Activated CD4-positive, alpha-beta T cell treated with anti-CD3 and anti-CD28 coated beads, Interleukin-2, amount 10 ng/mL, durations not matched to agents 7 days and 5 days (primary cell): ENCODE measurements at regions not wholly inside any gene's neighbourhood (a gene's known extent, or its start where the extent isn't known, plus 50 kb on each side); places are given as distances from the start of the nearest gene placed in this dataset.

Experiments
- CTCF ChIA-PET: fragments of 350-600 bp; sonication (Branson Sonifier 250); formaldehyde crosslinking; loops from one replicate; lab custom pipeline; 2021; ENCODE audit warnings: antibody characterized with exemption; lab: Charles Lee
- POLR2A ChIA-PET: fragments of 350-600 bp; sonication (Branson Sonifier 250); formaldehyde crosslinking; loops from one replicate; lab custom pipeline; 2021; ENCODE audit warnings: antibody characterized with exemption; lab: Charles Lee
- DNase-seq: peaks from one replicate; pipeline ENCODE4 v3.0.0-alpha.2; 2020
- H3K27ac Mint-ChIP-seq: one replicate; pipeline ENCODE4 v1.8.0; 2021; ENCODE audit warnings: mild to moderate bottlenecking, moderate library complexity, mixed read lengths
- H3K27me3 Mint-ChIP-seq: one replicate; pipeline ENCODE4 v1.8.0; 2021; ENCODE audit warnings: mixed read lengths
- H3K36me3 Mint-ChIP-seq: one replicate; pipeline ENCODE4 v1.8.0; 2021; ENCODE audit warnings: low read depth, mixed read lengths
- H3K4me1 Mint-ChIP-seq: one replicate; pipeline ENCODE4 v1.8.0; 2021; ENCODE audit warnings: mixed read lengths
- H3K4me3 Mint-ChIP-seq: one replicate; pipeline ENCODE4 v1.8.0; 2021; ENCODE audit warnings: mild to moderate bottlenecking, moderate library complexity, mixed read lengths
- H3K9me3 Mint-ChIP-seq: one replicate; pipeline ENCODE4 v1.8.0; 2021; ENCODE audit warnings: mixed read lengths

DNA sequence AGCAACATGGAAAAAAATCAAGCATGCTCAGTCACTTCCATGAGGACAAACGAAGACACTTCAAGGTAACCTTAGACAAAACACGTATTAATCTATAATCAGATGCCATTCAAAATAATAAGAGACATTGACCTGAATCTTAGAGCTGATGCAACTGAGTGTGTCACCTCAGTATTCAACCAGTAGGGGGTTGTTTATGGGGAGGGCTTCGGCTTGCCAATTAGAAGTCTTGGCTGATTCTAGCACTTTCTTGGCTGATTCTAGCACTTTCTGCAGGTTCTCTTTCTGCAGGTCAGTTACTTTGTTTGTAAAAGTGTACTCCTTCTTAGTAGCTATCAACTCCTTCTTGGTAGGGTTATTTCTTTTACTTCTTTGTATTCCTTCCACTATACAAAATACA is 317.6 kb downstream of the ENC1 start:
- Mint-ChIP-seq H3K27me3 (peaks cover 13% of the 10 kb centered on the region), H3K9me3 (no peaks in the 10 kb centered on the region), H3K4me3 (no peak overlapping the region), H3K4me1 (peaks cover 13% of the 10 kb centered on the region), H3K36me3 (no peaks in the 10 kb centered on the region), H3K27ac (no peak overlapping the region)
- no peak for DNase-seq
- ChIA-PET POLR2A (no interaction called here), CTCF (interaction anchor here (0.6 to 1.6 kb wide), 2 partner anchors 13 to 153 kb away, joined by 3 read pairs; no protein-coding TSS in a partner anchor)

DNA sequence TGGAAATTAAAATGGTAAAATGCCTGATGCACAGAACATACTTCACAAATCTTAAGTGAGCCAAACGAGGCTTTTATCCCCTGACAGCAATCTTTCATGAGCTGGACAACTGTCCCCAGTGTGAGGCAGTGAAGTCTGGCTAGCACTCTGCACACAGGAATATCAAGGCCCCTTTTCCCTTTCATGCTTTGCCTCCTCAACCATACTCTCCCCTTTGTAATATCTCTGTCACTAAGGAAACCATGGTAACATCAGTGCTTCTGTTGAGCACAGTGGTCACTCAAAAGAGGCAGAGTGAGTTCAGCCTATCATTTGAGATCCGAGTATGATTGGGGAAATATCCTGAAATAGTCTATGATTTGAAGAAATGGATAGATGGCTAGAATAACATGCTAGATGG is 318.3 kb downstream of the ENC1 start:
- peaks cover 13% of the 10 kb centered on the region for H3K27me3 Mint-ChIP-seq
- H3K27ac Mint-ChIP-seq: no peak overlapping the region
- POLR2A ChIA-PET: no interaction called here
- CTCF ChIA-PET: no interaction called here
- no peaks in the 10 kb centered on the region for H3K36me3 Mint-ChIP-seq
- H3K9me3 Mint-ChIP-seq: no peaks in the 10 kb centered on the region
- no peak for DNase-seq
- no peak overlapping the region for H3K4me3 Mint-ChIP-seq
- peaks cover 12% of the 10 kb centered on the region for H3K4me1 Mint-ChIP-seq

DNA sequence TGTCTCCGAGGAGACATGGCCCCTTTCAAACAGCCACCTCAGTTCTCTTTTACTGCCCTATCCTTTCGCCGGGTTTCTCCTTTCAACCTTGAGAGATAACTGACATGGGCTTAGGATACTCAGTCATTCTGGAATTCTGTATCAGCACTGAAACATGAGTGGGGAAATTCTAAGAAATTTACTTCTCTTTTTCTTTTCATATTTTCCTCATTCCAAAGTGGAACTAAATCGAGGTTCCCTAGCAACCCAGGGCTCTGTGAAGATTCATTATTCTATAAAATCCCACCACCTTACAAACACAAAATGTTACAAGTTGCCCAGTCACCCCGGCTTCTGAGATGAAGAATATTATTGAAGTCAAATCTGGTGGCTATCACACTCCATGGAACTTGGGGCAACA is 319.2 kb downstream of the ENC1 start:
- H3K9me3 Mint-ChIP-seq: no peaks in the 10 kb centered on the region
- peaks cover 4% of the 10 kb centered on the region for H3K4me1 Mint-ChIP-seq
- ChIA-PET CTCF (no interaction called here), POLR2A (no interaction called here)
- DNase-seq: no peak
- H3K4me3 Mint-ChIP-seq: no peak overlapping the region
- H3K27me3 Mint-ChIP-seq: peaks cover 13% of the 10 kb centered on the region
- H3K27ac Mint-ChIP-seq: no peak overlapping the region
- H3K36me3 Mint-ChIP-seq: no peaks in the 10 kb centered on the region

DNA sequence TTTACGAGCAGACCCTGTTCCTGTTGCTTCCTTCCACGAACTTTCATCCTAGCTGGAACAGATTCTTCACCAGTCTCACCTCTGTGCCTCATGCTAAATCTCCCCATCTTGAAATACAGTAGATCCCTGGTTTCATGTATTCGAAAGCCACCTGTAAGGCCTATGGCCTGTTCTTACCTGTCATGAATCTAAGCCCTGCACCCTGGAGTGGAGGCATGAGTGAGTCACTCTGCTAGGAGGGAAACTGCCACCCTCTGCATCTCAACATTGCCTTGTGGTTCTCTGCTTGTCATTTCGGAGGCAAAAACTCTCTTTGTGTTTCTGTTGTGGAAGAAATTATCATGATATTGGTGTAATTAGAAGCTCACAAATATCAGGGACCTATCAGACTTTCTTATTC is 320.0 kb downstream of the ENC1 start:
- Mint-ChIP-seq H3K9me3 (no peaks in the 10 kb centered on the region), H3K36me3 (no peaks in the 10 kb centered on the region), H3K4me3 (no peak overlapping the region), H3K27ac (no peak overlapping the region), H3K4me1 (no peaks in the 10 kb centered on the region), H3K27me3 (peaks cover 10% of the 10 kb centered on the region)
- ChIA-PET POLR2A (no interaction called here), CTCF (no interaction called here)
- no peak for DNase-seq

DNA sequence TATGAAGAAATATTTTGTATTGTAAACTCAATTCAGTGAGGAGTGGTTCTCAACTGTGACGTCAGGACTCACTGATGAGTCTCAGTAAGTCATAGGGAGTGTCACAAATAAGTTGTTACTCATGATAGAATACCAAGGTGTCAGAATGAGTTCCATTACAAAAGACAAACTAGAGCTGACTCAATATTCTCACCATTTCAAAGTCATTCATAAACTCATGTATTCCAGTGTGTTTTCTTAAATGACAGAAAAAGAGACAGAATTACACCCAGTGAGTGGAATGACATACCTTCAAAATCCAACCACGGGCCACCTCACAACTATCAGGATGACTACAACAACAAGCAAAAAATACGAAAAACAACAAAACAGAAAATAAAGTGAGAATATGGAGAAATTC is 321.5 kb downstream of the ENC1 start:
- ChIA-PET POLR2A (no interaction called here), CTCF (no interaction called here)
- Mint-ChIP-seq H3K27ac (no peak overlapping the region), H3K9me3 (no peaks in the 10 kb centered on the region), H3K36me3 (no peaks in the 10 kb centered on the region), H3K4me3 (no peak overlapping the region), H3K4me1 (no peaks in the 10 kb centered on the region), H3K27me3 (peaks cover 5% of the 10 kb centered on the region)
- DNase-seq: no peak

DNA sequence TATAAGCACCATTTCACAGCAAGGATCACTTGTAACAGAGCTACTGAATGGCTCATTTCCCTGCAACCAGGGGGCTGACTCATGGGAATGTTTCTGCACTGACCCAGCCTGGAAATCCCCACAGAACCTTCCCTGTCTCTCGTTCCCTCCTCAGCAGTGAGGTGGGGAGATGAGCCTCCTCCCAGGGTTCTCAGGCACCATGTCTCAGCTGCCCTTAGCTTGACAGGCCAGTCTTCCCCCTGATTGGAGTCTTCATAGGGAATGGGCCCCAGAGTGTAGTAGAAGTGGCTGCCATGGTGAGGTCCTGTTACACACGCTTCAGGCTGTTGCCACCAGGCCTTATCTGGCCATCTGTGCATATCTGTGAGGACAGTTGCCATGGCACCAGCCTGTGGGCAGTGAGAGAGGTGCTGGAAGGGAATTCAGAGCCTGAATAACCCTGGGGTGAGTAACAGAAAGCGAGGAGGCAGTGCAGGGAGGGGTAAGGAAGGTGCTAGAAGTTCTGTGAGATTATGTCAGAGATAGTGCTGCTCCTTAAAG is 324.4 kb downstream of the ENC1 start:
- ChIA-PET POLR2A (no interaction called here), CTCF (no interaction called here)
- DNase-seq: no peak
- Mint-ChIP-seq H3K9me3 (no peaks in the 10 kb centered on the region), H3K27me3 (peaks cover 12% of the 10 kb centered on the region), H3K4me3 (no peak overlapping the region), H3K4me1 (no peaks in the 10 kb centered on the region), H3K36me3 (no peaks in the 10 kb centered on the region), H3K27ac (no peak overlapping the region)

DNA sequence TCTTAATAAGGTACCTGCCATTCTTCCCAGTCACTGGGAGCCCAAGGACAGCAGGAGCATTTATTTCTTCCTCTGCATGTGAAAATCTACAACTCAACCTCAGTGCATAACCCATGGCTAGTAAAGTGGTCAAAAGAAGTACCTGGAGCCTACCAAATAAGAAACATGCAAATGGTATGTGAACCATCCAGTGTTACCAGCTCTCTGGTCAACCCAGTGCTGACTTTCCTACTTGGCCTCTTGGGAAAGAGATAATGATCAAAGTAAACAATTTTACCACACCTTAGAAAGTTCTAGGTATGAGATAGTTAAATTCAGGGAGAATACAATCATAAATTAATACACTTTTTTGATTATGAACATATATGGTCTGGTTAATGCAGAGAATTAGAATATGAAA is 325.6 kb downstream of the ENC1 start:
- ChIA-PET POLR2A (no interaction called here), CTCF (no interaction called here)
- H3K27me3 Mint-ChIP-seq: peaks cover 12% of the 10 kb centered on the region
- H3K4me1 Mint-ChIP-seq: no peaks in the 10 kb centered on the region
- no peak for DNase-seq
- no peaks in the 10 kb centered on the region for H3K9me3 Mint-ChIP-seq
- no peak overlapping the region for H3K4me3 Mint-ChIP-seq
- no peak overlapping the region for H3K27ac Mint-ChIP-seq
- H3K36me3 Mint-ChIP-seq: no peaks in the 10 kb centered on the region

DNA sequence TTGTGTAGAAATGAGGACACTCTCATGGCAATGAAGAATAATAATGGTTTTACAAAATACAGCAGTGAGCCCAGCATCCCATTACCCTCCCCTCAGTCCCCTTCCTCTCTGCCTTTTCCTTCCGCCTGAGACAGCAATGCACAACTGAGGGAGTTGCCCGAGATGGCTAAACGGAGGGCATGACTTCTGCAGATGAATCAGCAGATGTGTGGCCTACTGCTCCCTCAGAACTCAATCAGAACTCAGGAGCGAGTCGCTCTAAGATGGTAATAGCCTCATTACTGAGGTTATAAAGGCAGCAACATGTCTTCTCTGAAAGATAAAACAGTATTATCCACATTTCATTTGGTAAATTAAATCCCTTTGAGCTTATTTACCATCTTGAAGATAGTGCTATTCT is 326.6 kb downstream of the ENC1 start:
- H3K27ac Mint-ChIP-seq: no peak overlapping the region
- no peak for DNase-seq
- no peak overlapping the region for H3K4me3 Mint-ChIP-seq
- H3K9me3 Mint-ChIP-seq: no peaks in the 10 kb centered on the region
- CTCF ChIA-PET: no interaction called here
- peaks cover 15% of the 10 kb centered on the region for H3K27me3 Mint-ChIP-seq
- H3K36me3 Mint-ChIP-seq: no peaks in the 10 kb centered on the region
- H3K4me1 Mint-ChIP-seq: no peaks in the 10 kb centered on the region
- POLR2A ChIA-PET: no interaction called here

DNA sequence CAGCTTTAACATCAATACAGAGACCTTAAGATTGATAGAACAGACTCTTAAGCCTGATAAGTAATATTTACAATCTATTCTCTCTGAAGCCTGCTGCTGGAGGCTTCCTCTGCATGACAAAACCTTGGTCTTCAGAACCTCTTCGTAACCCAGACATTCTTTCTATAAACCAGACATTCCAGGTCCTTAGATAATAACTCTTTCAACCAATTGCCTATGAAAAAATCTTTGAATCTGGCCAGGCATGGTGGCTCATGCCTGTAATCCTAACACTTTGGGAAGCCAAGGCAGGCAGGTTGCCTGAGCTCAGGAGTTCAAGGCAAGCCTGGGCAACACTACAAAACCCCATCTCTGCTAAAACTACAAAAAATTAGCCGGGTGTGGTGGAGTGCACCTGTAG is 327.8 kb downstream of the ENC1 start:
- H3K36me3 Mint-ChIP-seq: no peaks in the 10 kb centered on the region
- no peak overlapping the region for H3K27ac Mint-ChIP-seq
- CTCF ChIA-PET: no interaction called here
- no peak overlapping the region for H3K4me3 Mint-ChIP-seq
- H3K27me3 Mint-ChIP-seq: peaks cover 15% of the 10 kb centered on the region
- no peaks in the 10 kb centered on the region for H3K9me3 Mint-ChIP-seq
- no peak for DNase-seq
- POLR2A ChIA-PET: no interaction called here
- H3K4me1 Mint-ChIP-seq: no peaks in the 10 kb centered on the region

DNA sequence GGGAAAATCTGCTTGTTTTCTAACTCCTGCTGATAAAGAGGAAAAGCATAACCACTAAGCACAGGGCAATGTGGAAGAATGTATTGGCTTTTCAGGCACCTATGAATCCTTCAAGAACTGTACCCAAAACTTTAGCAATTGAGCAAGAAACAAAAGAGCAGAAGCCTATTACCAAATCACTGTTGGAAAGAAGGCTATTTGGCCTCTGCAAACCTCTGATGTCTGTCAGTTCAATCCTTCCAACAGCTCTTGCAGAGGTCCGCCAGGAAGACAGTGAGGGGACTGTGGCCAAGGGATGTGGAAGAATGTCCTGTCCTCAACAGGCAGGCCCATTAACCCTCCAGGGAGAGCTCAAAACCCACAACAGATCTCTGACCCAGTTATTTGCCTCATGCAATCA is 328.6 kb downstream of the ENC1 start:
- H3K27me3 Mint-ChIP-seq: peaks cover 15% of the 10 kb centered on the region
- H3K9me3 Mint-ChIP-seq: no peaks in the 10 kb centered on the region
- no peak overlapping the region for H3K4me3 Mint-ChIP-seq
- POLR2A ChIA-PET: no interaction called here
- CTCF ChIA-PET: no interaction called here
- no peak overlapping the region for H3K27ac Mint-ChIP-seq
- H3K36me3 Mint-ChIP-seq: no peaks in the 10 kb centered on the region
- DNase-seq: no peak
- H3K4me1 Mint-ChIP-seq: no peaks in the 10 kb centered on the region

DNA sequence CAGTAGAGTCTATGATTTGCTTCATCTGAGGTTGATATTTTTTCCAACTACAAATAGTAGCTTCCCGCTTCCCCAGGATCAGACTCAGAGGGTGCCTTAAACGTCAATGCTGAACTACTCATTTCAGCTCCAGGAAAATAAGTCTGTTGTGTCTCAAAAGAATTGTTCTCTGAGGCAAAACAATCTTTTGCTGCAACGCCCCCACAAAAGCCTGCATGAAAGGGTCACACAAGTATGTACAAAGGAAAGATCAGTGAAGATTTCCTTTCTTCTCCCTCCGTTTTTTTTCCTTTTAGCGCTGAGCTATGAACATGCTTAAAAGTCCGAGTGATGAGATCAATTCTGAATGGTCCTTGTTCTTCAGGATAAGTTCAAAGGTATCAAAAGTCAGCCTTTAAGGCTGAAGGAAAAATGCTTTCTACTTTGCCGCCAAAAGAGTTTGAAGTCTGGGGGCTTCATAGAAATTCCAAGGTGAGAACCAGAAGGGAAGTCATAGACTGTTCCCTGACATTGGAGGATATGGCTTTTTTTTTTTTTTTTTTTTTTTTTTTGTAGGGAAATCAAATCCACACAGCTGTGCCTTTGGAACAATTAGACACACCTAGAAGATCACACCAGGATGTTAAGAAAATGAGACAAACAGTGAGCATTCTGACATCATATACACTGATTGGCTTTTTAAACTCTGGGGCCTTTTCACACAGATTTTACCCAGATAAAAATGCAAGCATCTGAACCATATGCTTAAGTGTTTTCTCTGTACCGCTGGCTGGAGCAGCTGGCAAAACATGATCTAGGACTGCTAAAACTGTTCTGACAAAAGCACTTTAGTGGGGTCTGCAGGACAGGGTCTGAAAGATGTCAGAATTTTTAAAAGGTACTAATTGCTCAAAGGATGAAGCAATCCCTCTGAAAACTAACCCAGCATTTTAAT is 329.3 kb downstream of the ENC1 start:
- Mint-ChIP-seq H3K4me1 (no peaks in the 10 kb centered on the region), H3K36me3 (no peaks in the 10 kb centered on the region), H3K27me3 (peaks cover 15% of the 10 kb centered on the region), H3K4me3 (no peak overlapping the region), H3K9me3 (no peaks in the 10 kb centered on the region), H3K27ac (no peak overlapping the region)
- POLR2A ChIA-PET: no interaction called here
- no peak for DNase-seq
- CTCF ChIA-PET: interaction anchor here (0.6 to 1.4 kb wide), 2 partner anchors 9 to 12 kb away, joined by 3 read pairs; no protein-coding TSS in a partner anchor

DNA sequence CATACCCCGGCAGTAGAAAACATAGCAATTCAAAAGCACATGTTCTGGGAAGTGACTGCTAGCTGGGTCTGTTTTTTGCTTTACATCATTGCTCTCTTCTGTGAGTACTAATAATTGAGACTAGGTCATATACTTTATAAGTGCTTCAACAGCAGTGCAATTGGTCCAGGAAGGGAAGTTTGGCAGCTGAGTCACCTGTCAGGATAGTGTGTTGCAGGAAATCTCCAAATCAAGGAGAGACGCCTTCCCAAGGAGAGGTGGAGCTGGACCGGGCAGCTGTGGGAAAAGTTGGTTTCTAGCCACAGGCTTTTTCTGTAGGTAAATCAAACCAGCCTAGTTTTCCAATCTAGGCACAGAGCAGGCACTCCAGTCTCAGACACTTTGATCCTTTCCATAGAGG is 330.1 kb downstream of the ENC1 start:
- no peak for DNase-seq
- ChIA-PET CTCF (interaction anchor here (1.4 kb wide), 1 partner anchor 13 kb away, joined by 3 read pairs; no protein-coding TSS in a partner anchor), POLR2A (no interaction called here)
- H3K36me3 Mint-ChIP-seq: no peaks in the 10 kb centered on the region
- H3K27ac Mint-ChIP-seq: no peak overlapping the region
- no peaks in the 10 kb centered on the region for H3K9me3 Mint-ChIP-seq
- H3K4me1 Mint-ChIP-seq: no peaks in the 10 kb centered on the region
- H3K27me3 Mint-ChIP-seq: peaks cover 15% of the 10 kb centered on the region
- no peak overlapping the region for H3K4me3 Mint-ChIP-seq

DNA sequence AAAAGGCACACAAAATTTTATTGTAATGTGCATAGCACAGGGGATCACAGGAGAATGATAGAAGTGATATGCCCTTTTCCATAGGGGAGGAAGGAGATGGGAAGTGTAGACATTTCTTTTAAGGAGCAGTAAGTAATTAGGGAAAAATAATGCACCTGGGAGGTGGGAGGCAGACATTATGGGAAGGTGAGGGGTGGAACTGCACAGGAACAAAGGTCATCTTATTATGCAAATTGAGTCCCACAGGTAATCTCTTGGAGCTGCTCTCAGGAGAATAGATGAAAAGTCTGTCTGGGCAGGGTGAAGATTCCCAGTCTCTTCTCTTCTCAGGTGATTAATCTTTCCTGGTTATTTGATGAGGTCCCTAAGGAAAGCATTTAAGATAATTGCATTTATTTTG is 331.5 kb downstream of the ENC1 start:
- CTCF ChIA-PET: no interaction called here
- Mint-ChIP-seq H3K4me3 (no peak overlapping the region), H3K27me3 (peaks cover 17% of the 10 kb centered on the region), H3K27ac (no peak overlapping the region), H3K4me1 (no peaks in the 10 kb centered on the region), H3K9me3 (no peaks in the 10 kb centered on the region), H3K36me3 (no peaks in the 10 kb centered on the region)
- no peak for DNase-seq
- POLR2A ChIA-PET: no interaction called here
